Heart left ventricle (tissue), 13 donors: ENCODE measurements at regions not wholly inside any gene's neighbourhood (a gene's known extent, or its start where the extent isn't known, plus 50 kb on each side); places are given as distances from the start of the nearest gene placed in this dataset.

Source experiments
- CTCF ChIP-seq, 12 donors: fragments of 200-600 bp; sonication (generic) in 4 of 12; IDR thresholded peaks; one replicate each; pipeline versions ENCODE4 v1.5.0 to v1.8.0; 2018 to 2022; ENCODE audit warnings: antibody characterized with exemption in 12 of 12, mild to moderate bottlenecking in 5 of 12
- POLR2A ChIP-seq, 2 donors: fragments of 450-650 bp; IDR thresholded peaks; one replicate each; pipeline ENCODE4 v1.6.1; 2017; ENCODE audit warnings: antibody characterized with exemption in 2 of 2, mild to moderate bottlenecking in 2 of 2, moderate library complexity in 2 of 2
- donor health status: ischemic (EF 13 %, LVEDD 7.1; RV severe dilation, severe dysfunction).
- donor health status: DM: no; HTN: yes; CAD: no.
- donor health status: DM: no; HTN: no; CAD: no.
- donor health status: ischemic (EF 25% LVEDD 6.9; RV normal size, moderate dysfunction).
- donor health status: ischemic (EF 25% LVEDD 5.7; RV mildly dilated, moderate dysfunction).
- donor health status: ischemic (EF 35%, LVEDD 5.7; RV mildly dilated, moderate dysfunction).
- donor health status: nonischemic (EF 11% LVEDD 7.7; RV severe dilation, severe dysfunction).
- donor health status: DM: yes; HTN: yes; CAD: no.
- donor health status: PGD.
- donor health status: ischemic (EF 29% LVEDD 5.4; RV normal size, mild dysfunction).
- donor health status: nonischemic (EF 23%, LVEDD 6.1; RV moderate dilation, normal function).

- no peak for TF ChIP-seq CTCF (IDR thresholded peaks at IDR 0.05)
- no peak for TF ChIP-seq POLR2A (IDR thresholded peaks at IDR 0.05)
Observed at GRCh38 chr15:95556225-95556624, 774.3 kb upstream of the NR2F2 start.
